ENCODE measurements at regions not wholly inside any gene's neighbourhood (a gene's known extent, or its start where the extent isn't known, plus 50 kb on each side); places are given as distances from the start of the nearest gene placed in this dataset.

- H3K27me3 Mint-ChIP-seq, result peaks cover 35% of the 10 kb centered on the region
- H3K27ac Mint-ChIP-seq, result no peak overlapping the region
- H3K9me3 Mint-ChIP-seq, result no peaks in the 10 kb centered on the region
- H3K4me3 Mint-ChIP-seq, result no peak overlapping the region
- no peaks in the 10 kb centered on the region for H3K36me3 Mint-ChIP-seq
- H3K4me1 Mint-ChIP-seq, result peaks cover 7% of the 10 kb centered on the region
- no peak for ATAC-seq
These were observed 51.7 kb downstream of the FAM50B start for GRCh38 chr6:3900744-3901336.

GRCh38 chr6:3902871-3903648 lies 53.9 kb downstream of the FAM50B start:
- Mint-ChIP-seq H3K4me1 (peaks cover 7% of the 10 kb centered on the region), H3K27ac (no peak overlapping the region), H3K4me3 (no peak overlapping the region), H3K27me3 (peaks cover 53% of the 10 kb centered on the region), H3K9me3 (no peaks in the 10 kb centered on the region), H3K36me3 (no peaks in the 10 kb centered on the region)
- ATAC-seq, result peak; percentile 37

GRCh38 chr6:3904518-3904917 lies 55.3 kb downstream of the FAM50B start:
- Mint-ChIP-seq H3K27me3 (peaks cover 47% of the 10 kb centered on the region), H3K36me3 (no peaks in the 10 kb centered on the region), H3K27ac (no peak overlapping the region), H3K9me3 (no peaks in the 10 kb centered on the region), H3K4me3 (no peak overlapping the region), H3K4me1 (peaks cover 7% of the 10 kb centered on the region)
- ATAC-seq, result no peak

- no peaks in the 10 kb centered on the region for H3K36me3 Mint-ChIP-seq
- no peak overlapping the region for H3K27ac Mint-ChIP-seq
These were observed 57.0 kb downstream of the FAM50B start for GRCh38 chr6:3905945-3906845.

GRCh38 chr6:3906846-3907151 lies 57.6 kb downstream of the FAM50B start:
- H3K27ac Mint-ChIP-seq, result no peak overlapping the region

More at GRCh38 chr6:3905945-3906845, 57.0 kb downstream of the FAM50B start:
- Mint-ChIP-seq H3K4me3 (no peak overlapping the region), H3K4me1 (peaks cover 7% of the 10 kb centered on the region), H3K9me3 (no peaks in the 10 kb centered on the region), H3K27me3 (peaks cover 61% of the 10 kb centered on the region)
- peak; percentile 17 for ATAC-seq

GRCh38 chr6:3908223-3908622 lies 59.0 kb downstream of the FAM50B start:
- Mint-ChIP-seq H3K27me3 (peaks cover 68% of the 10 kb centered on the region), H3K4me1 (no peaks in the 10 kb centered on the region), H3K9me3 (no peaks in the 10 kb centered on the region), H3K36me3 (no peaks in the 10 kb centered on the region), H3K4me3 (no peak overlapping the region), H3K27ac (no peak overlapping the region)
- no peak for ATAC-seq

More at GRCh38 chr6:3906846-3907151, 57.6 kb downstream of the FAM50B start:
- H3K36me3 Mint-ChIP-seq, result no peaks in the 10 kb centered on the region
- no peak overlapping the region for H3K4me3 Mint-ChIP-seq
- H3K27me3 Mint-ChIP-seq, result peaks cover 62% of the 10 kb centered on the region
- peaks cover 7% of the 10 kb centered on the region for H3K4me1 Mint-ChIP-seq
- H3K9me3 Mint-ChIP-seq, result no peaks in the 10 kb centered on the region
- ATAC-seq, result no peak

GRCh38 chr6:3908961-3909360 lies 59.8 kb downstream of the FAM50B start:
- no peaks in the 10 kb centered on the region for H3K36me3 Mint-ChIP-seq
- no peaks in the 10 kb centered on the region for H3K4me1 Mint-ChIP-seq
- no peak for ATAC-seq
- H3K27ac Mint-ChIP-seq, result no peak overlapping the region
- H3K27me3 Mint-ChIP-seq, result peaks cover 71% of the 10 kb centered on the region
- H3K9me3 Mint-ChIP-seq, result no peaks in the 10 kb centered on the region
- no peak overlapping the region for H3K4me3 Mint-ChIP-seq

GRCh38 chr6:3910106-3910663 lies 61.0 kb downstream of the FAM50B start:
- H3K9me3 Mint-ChIP-seq, result no peaks in the 10 kb centered on the region
- H3K4me1 Mint-ChIP-seq, result peaks cover 5% of the 10 kb centered on the region
- H3K36me3 Mint-ChIP-seq, result no peaks in the 10 kb centered on the region
- peaks cover 78% of the 10 kb centered on the region for H3K27me3 Mint-ChIP-seq
- ATAC-seq, result no peak
- H3K27ac Mint-ChIP-seq, result no peak overlapping the region
- H3K4me3 Mint-ChIP-seq, result no peak overlapping the region

- Mint-ChIP-seq H3K9me3 (no peaks in the 10 kb centered on the region), H3K27ac (no peak overlapping the region), H3K36me3 (no peaks in the 10 kb centered on the region), H3K4me1 (peaks cover 8% of the 10 kb centered on the region), H3K4me3 (no peak overlapping the region), H3K27me3 (peaks cover 77% of the 10 kb centered on the region)
- ATAC-seq, result no peak
These were observed 62.0 kb downstream of the FAM50B start for GRCh38 chr6:3911130-3911529.

GRCh38 chr6:3911614-3912336 lies 62.6 kb downstream of the FAM50B start:
- Mint-ChIP-seq H3K36me3 (no peaks in the 10 kb centered on the region), H3K4me1 (peaks cover 8% of the 10 kb centered on the region), H3K9me3 (no peaks in the 10 kb centered on the region), H3K4me3 (no peak overlapping the region), H3K27me3 (peaks cover 71% of the 10 kb centered on the region), H3K27ac (no peak overlapping the region)
- no peak for ATAC-seq

- H3K27ac Mint-ChIP-seq, result no peak overlapping the region
- H3K4me1 Mint-ChIP-seq, result peaks cover 8% of the 10 kb centered on the region
- H3K9me3 Mint-ChIP-seq, result no peaks in the 10 kb centered on the region
- H3K27me3 Mint-ChIP-seq, result peaks cover 70% of the 10 kb centered on the region
- no peak overlapping the region for H3K4me3 Mint-ChIP-seq
- ATAC-seq, result no peak
- no peaks in the 10 kb centered on the region for H3K36me3 Mint-ChIP-seq
These were observed 63.3 kb downstream of the FAM50B start for GRCh38 chr6:3912361-3913076.

- Mint-ChIP-seq H3K36me3 (no peaks in the 10 kb centered on the region), H3K27me3 (peaks cover 70% of the 10 kb centered on the region), H3K27ac (no peak overlapping the region), H3K9me3 (no peaks in the 10 kb centered on the region), H3K4me1 (peaks cover 8% of the 10 kb centered on the region), H3K4me3 (no peak overlapping the region)
- ATAC-seq, result no peak
These were observed 64.1 kb downstream of the FAM50B start for GRCh38 chr6:3913077-3913957.

GRCh38 chr6:3913958-3914337 lies 64.8 kb downstream of the FAM50B start:
- H3K4me3 Mint-ChIP-seq, result no peak overlapping the region
- peaks cover 70% of the 10 kb centered on the region for H3K27me3 Mint-ChIP-seq

More at GRCh38 chr6:3913958-3914337, 64.8 kb downstream of the FAM50B start:
- peaks cover 8% of the 10 kb centered on the region for H3K4me1 Mint-ChIP-seq
- no peak overlapping the region for H3K27ac Mint-ChIP-seq
- ATAC-seq, result no peak
- no peaks in the 10 kb centered on the region for H3K36me3 Mint-ChIP-seq
- no peaks in the 10 kb centered on the region for H3K9me3 Mint-ChIP-seq
